Gastroesophageal sphincter (tissue), 3 donors: ENCODE measurements at regions not wholly inside any gene's neighbourhood (a gene's known extent, or its start where the extent isn't known, plus 50 kb on each side); places are given as distances from the start of the nearest gene placed in this dataset.

Experiments used
- EP300 ChIP-seq: sonication (generic); formaldehyde crosslinking; IDR thresholded peaks from one replicate; pipeline ENCODE4 v1.6.1; 2017; ENCODE audit warnings: antibody characterized with exemption, mild to moderate bottlenecking
- POLR2A ChIP-seq, 2 donors: fragments of 450-650 bp; IDR thresholded peaks; one replicate each; pipeline ENCODE4 v1.6.1; 2017; ENCODE audit warnings: antibody characterized with exemption in 2 of 2, mild to moderate bottlenecking in 2 of 2, moderate library complexity in 1 of 2
- POLR2AphosphoS5 ChIP-seq: sonication (generic); formaldehyde crosslinking; IDR thresholded peaks from one replicate; pipeline ENCODE4 v1.6.1; 2017; ENCODE audit warnings: antibody characterized with exemption
- TF ChIP-seq, protein P1 (sequence below), 4 experiments: fragments of 200-600 bp in 2 of 4; fragments of 450-650 bp in 2 of 4; sonication (generic) in 1 of 4; IDR thresholded peaks; one replicate each; pipeline ENCODE4 v1.5.1; 2017 to 2019; ENCODE audit warnings: antibody characterized with exemption in 4 of 4, mild to moderate bottlenecking in 2 of 4, moderate library complexity in 2 of 4

DNA sequence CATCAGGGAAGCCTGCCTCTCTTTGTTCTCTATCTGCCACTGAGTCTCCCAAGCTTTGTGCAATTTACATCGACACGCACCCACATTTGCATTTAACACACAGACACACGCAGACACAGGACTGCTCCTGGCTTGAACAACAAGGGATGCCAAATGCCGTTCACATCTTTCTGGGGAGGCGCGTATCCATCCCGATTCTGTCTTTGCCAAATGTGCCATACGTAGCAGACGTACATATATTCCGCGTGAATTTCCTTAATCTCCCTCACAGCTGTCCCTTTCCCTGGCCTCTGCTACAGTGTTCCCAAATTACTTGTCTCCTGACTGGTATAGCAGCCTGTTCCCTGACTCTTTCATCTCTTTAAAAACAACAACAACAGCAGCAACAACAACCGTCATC is 409.5 kb downstream of the MIAT start:
- TF ChIP-seq POLR2A (IDR thresholded peaks at IDR 0.05): no peak
- TF ChIP-seq, protein P1, sequence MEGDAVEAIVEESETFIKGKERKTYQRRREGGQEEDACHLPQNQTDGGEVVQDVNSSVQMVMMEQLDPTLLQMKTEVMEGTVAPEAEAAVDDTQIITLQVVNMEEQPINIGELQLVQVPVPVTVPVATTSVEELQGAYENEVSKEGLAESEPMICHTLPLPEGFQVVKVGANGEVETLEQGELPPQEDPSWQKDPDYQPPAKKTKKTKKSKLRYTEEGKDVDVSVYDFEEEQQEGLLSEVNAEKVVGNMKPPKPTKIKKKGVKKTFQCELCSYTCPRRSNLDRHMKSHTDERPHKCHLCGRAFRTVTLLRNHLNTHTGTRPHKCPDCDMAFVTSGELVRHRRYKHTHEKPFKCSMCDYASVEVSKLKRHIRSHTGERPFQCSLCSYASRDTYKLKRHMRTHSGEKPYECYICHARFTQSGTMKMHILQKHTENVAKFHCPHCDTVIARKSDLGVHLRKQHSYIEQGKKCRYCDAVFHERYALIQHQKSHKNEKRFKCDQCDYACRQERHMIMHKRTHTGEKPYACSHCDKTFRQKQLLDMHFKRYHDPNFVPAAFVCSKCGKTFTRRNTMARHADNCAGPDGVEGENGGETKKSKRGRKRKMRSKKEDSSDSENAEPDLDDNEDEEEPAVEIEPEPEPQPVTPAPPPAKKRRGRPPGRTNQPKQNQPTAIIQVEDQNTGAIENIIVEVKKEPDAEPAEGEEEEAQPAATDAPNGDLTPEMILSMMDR (IDR thresholded peaks at IDR 0.05): no peak
- no peak for TF ChIP-seq EP300
- no peak for TF ChIP-seq POLR2AphosphoS5
